ENCODE measurements at regions not wholly inside any gene's neighbourhood (a gene's known extent, or its start where the extent isn't known, plus 50 kb on each side); places are given as distances from the start of the nearest gene placed in this dataset.

DNA sequence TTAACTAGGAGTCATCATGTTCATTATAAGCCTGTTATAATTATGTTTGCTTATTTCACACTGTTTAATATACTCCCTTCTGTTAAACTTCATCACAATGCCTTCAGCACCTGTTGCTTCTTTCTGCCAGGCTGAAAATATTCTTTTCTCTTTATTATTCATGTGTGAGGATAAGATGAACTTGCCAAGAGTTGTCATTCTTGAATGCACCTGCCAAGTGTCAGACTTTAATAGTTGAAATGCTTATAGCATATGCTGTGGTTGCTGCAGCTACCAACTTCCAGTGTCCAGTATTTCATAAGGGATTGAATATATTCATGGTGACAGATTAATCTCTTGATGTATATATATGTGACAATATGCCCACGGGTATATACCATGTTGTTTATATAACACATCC lies 339.2 kb upstream of the MEOX2 start:
- no peak overlapping the region for H4K8ac ChIP-seq (ENCODE audit: low read depth in 2 of 2, low read length in 2 of 2)
- no peak overlapping the region; the same call in 1 of the 2 replicates for H3K4me2 ChIP-seq (ENCODE audit: low read depth, low read length)
- ChIA-PET CTCF (no interaction called here), POLR2A (ENCODE audit: unreplicated experiment) (no interaction called here)
- H3K23ac ChIP-seq (ENCODE audit: low read depth, low read length): no peak overlapping the region
- peak overlapping the region; percentile 86; the same call in 1 of the 2 replicates for H2BK20ac ChIP-seq (ENCODE audit: low read depth, low read length)
- no peak overlapping the region for H3K27ac ChIP-seq (ENCODE audit: insufficient read depth, low read length)
- ATAC-seq (ENCODE audit: low read depth): no peak
- H3K9me3 ChIP-seq (ENCODE audit: control insufficient read depth, insufficient read depth, low read length): no peaks in the 10 kb centered on the region
- no peaks in the 10 kb centered on the region for H3K36me3 ChIP-seq (ENCODE audit: control insufficient read depth, insufficient read depth, low read length)
- WGBS, 2 experiments (ENCODE audit: extremely low coverage in 2 of 2, insufficient read length in 1 of 2): no CpG with 5 or more reads among the region's 1 CpG
- no TSS peak for BruUV-seq (replicated peaks)
- H2AFZ ChIP-seq (replicated peaks; ENCODE audit: low read length, poor library complexity): no peak overlapping the region
- dilution Hi-C loops (cut with HindIII; ENCODE audit: low sequenced_read_pairs, unreplicated experiment): no loop called here
- no peak overlapping the region for H3K4me3 ChIP-seq (ENCODE audit: insufficient read depth, low read depth, low read length)
- H2AK5ac ChIP-seq (ENCODE audit: low read depth, low read length): no peak overlapping the region
- peak overlapping the region; percentile 79 for H2BK120ac ChIP-seq (ENCODE audit: low read depth, low read length)
- peak overlapping the region; percentile 3; the same call in 1 of the 2 replicates for H3K4ac ChIP-seq (ENCODE audit: low read depth, low read length)
- H3K9ac ChIP-seq (ENCODE audit: low read depth, low read length): no peak overlapping the region
- H4K5ac ChIP-seq (ENCODE audit: low read depth, low read length): no peak overlapping the region
- peak overlapping the region; percentile 37; the same call in 1 of the 2 replicates for H3K18ac ChIP-seq (ENCODE audit: low read depth, low read length)
- peaks cover 6% of the 10 kb centered on the region for H3K9me1 ChIP-seq (ENCODE audit: insufficient read depth, low read length)
- H2AK9ac ChIP-seq (replicated peaks; ENCODE audit: low read depth, low read length, poor library complexity): no peak overlapping the region
- no peak overlapping the region for H3K56ac ChIP-seq (ENCODE audit: extremely low read depth, insufficient read depth, low read length)
- DNase-seq: no peak
- H3K14ac ChIP-seq (replicated peaks; ENCODE audit: low read depth, low read length): 0 out of 2 replicates have a peak overlapping the region, but pooled peaks have one; percentile 10
- H4K20me1 ChIP-seq (ENCODE audit: insufficient read depth, low read length): no peaks in the 10 kb centered on the region
- intact Hi-C loops (cut with micrococcal nuclease): loop anchor here (5.0 kb wide), 1 partner anchor 88 kb away; no protein-coding TSS in a partner anchor
- no peaks in the 10 kb centered on the region for H3K79me1 ChIP-seq (ENCODE audit: low read depth in 1 of 2, low read length in 2 of 2)
- no peaks in the 10 kb centered on the region for H3K27me3 ChIP-seq (ENCODE audit: control insufficient read depth, insufficient read depth, low read length)
- TF ChIP-seq RFX5 (IDR thresholded peaks at IDR 0.05; ENCODE audit: low read depth, low read length) (no peak), CEBPB (IDR thresholded peaks at IDR 0.05; ENCODE audit: low read depth, low read length) (no peak), MAZ (IDR thresholded peaks at IDR 0.05; ENCODE audit: borderline replicate concordance, low read depth, low read length) (no peak), CHD1 (IDR thresholded peaks at IDR 0.05; ENCODE audit: low read depth, low read length) (no peak), MXI1 (IDR thresholded peaks at IDR 0.05; ENCODE audit: borderline replicate concordance, low read depth, low read length) (no peak), SMC3 (IDR thresholded peaks at IDR 0.05; ENCODE audit: low read depth, low read length) (no peak), RCOR1 (IDR thresholded peaks at IDR 0.05; ENCODE audit: insufficient replicate concordance, low read length) (no peak), BHLHE40 (IDR thresholded peaks at IDR 0.05; ENCODE audit: low read depth, low read length) (no peak), NFE2L2 (IDR thresholded peaks at IDR 0.05; ENCODE audit: low read depth, low read length) (no peak), MAFK (IDR thresholded peaks at IDR 0.05; ENCODE audit: low read depth, low read length) (no peak), FOS (IDR thresholded peaks at IDR 0.05; ENCODE audit: low read depth, low read length) (no peak), POLR2A (IDR thresholded peaks at IDR 0.05; ENCODE audit: low read depth, low read length) (no peak), RAD21 (IDR thresholded peaks at IDR 0.05; ENCODE audit: low read length) (no peak)
- TF ChIP-seq, protein P1, sequence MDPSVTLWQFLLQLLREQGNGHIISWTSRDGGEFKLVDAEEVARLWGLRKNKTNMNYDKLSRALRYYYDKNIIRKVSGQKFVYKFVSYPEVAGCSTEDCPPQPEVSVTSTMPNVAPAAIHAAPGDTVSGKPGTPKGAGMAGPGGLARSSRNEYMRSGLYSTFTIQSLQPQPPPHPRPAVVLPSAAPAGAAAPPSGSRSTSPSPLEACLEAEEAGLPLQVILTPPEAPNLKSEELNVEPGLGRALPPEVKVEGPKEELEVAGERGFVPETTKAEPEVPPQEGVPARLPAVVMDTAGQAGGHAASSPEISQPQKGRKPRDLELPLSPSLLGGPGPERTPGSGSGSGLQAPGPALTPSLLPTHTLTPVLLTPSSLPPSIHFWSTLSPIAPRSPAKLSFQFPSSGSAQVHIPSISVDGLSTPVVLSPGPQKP (IDR thresholded peaks at IDR 0.05; ENCODE audit: borderline replicate concordance, low read depth, low read length): no peak
- TF ChIP-seq, protein P2, sequence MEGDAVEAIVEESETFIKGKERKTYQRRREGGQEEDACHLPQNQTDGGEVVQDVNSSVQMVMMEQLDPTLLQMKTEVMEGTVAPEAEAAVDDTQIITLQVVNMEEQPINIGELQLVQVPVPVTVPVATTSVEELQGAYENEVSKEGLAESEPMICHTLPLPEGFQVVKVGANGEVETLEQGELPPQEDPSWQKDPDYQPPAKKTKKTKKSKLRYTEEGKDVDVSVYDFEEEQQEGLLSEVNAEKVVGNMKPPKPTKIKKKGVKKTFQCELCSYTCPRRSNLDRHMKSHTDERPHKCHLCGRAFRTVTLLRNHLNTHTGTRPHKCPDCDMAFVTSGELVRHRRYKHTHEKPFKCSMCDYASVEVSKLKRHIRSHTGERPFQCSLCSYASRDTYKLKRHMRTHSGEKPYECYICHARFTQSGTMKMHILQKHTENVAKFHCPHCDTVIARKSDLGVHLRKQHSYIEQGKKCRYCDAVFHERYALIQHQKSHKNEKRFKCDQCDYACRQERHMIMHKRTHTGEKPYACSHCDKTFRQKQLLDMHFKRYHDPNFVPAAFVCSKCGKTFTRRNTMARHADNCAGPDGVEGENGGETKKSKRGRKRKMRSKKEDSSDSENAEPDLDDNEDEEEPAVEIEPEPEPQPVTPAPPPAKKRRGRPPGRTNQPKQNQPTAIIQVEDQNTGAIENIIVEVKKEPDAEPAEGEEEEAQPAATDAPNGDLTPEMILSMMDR (conservative IDR thresholded peaks at IDR 0.05; ENCODE audit: low read depth, low read length): no peak
- TF ChIP-seq, protein P3, sequence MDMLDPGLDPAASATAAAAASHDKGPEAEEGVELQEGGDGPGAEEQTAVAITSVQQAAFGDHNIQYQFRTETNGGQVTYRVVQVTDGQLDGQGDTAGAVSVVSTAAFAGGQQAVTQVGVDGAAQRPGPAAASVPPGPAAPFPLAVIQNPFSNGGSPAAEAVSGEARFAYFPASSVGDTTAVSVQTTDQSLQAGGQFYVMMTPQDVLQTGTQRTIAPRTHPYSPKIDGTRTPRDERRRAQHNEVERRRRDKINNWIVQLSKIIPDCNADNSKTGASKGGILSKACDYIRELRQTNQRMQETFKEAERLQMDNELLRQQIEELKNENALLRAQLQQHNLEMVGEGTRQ (IDR thresholded peaks at IDR 0.05; ENCODE audit: low read depth, low read length): no peak
- in situ Hi-C loops (cut with MboI; ENCODE audit: low sequenced_read_pairs): no loop called here
- H3K4me1 ChIP-seq (ENCODE audit: control insufficient read depth, insufficient read depth, low read length): peaks cover 22% of the 10 kb centered on the region
- H2BK15ac ChIP-seq (ENCODE audit: low read depth, low read length): 0 out of 3 replicates have a peak overlapping the region, but pooled peaks have one; percentile 3
- H4K91ac ChIP-seq (ENCODE audit: insufficient read depth, low read depth, low read length): no peak overlapping the region
- H2BK5ac ChIP-seq (ENCODE audit: low read depth, low read length, poor library complexity, severe bottlenecking): peak overlapping the region; percentile 42
